ENCODE measurements at regions not wholly inside any gene's neighbourhood (a gene's known extent, or its start where the extent isn't known, plus 50 kb on each side); places are given as distances from the start of the nearest gene placed in this dataset.

DNA sequence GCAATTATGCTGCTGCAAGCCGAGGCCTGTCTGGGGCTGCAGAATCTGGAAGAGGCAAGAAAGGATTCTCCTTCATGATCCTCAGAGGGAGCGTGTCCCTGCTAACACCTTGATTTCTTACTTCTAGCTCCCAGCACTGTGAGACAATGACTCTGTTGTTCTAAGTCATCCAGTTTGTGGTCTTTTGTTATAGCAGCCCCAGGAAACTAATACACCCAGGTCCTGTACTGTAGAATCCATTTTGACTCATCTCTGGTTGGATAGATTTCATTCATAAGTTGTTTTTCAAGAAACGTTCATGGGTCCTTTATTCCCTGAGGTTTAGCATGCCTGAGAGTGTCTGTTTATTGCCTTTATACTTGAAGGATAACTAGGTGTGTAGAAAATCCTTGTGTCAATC is 112.7 kb downstream of the TMEM17 start:
- TF ChIP-seq, protein P1, sequence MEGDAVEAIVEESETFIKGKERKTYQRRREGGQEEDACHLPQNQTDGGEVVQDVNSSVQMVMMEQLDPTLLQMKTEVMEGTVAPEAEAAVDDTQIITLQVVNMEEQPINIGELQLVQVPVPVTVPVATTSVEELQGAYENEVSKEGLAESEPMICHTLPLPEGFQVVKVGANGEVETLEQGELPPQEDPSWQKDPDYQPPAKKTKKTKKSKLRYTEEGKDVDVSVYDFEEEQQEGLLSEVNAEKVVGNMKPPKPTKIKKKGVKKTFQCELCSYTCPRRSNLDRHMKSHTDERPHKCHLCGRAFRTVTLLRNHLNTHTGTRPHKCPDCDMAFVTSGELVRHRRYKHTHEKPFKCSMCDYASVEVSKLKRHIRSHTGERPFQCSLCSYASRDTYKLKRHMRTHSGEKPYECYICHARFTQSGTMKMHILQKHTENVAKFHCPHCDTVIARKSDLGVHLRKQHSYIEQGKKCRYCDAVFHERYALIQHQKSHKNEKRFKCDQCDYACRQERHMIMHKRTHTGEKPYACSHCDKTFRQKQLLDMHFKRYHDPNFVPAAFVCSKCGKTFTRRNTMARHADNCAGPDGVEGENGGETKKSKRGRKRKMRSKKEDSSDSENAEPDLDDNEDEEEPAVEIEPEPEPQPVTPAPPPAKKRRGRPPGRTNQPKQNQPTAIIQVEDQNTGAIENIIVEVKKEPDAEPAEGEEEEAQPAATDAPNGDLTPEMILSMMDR (IDR thresholded peaks at IDR 0.05; ENCODE audit: low read length) = no peak
- TF ChIP-seq EZH2 (optimal IDR thresholded peaks at IDR 0.05; ENCODE audit: low read depth, low read length) = no peak
- TF ChIP-seq EZH2phosphoT487 (IDR thresholded peaks at IDR 0.05; ENCODE audit: low read length) = no peak

Measured in MM.1S (cell line).